CD14-positive monocyte (primary cell): ENCODE measurements at regions not wholly inside any gene's neighbourhood (a gene's known extent, or its start where the extent isn't known, plus 50 kb on each side); places are given as distances from the start of the nearest gene placed in this dataset.

ENCODE experiments used
- DNase-seq, 3 donors: peaks; one replicate each; pipeline ENCODE4 v3.0.0-alpha.2; 2011 to 2022
- H2AFZ ChIP-seq: 2 replicates; pipeline ENCODE4 v1.6.0; 2012; ENCODE audit warnings: mild to moderate bottlenecking, low read depth, low read length, inconsistent platforms; ENCODE audit not compliant: insufficient read depth, poor library complexity, severe bottlenecking
- H3K27ac ChIP-seq, 2 donors: 1 replicate in 1 of 2; 2 replicates in 1 of 2; pipeline ENCODE4 v1.5.1; 2012 to 2013; ENCODE audit warnings: low read length in 2 of 2, control low read depth in 1 of 2, inconsistent platforms in 1 of 2, low read depth in 1 of 2, mild to moderate bottlenecking in 1 of 2
- H3K27me3 ChIP-seq, 2 donors: one replicate each; pipeline versions ENCODE4 v1.6.0 to v1.6.1; 2011 to 2013; ENCODE audit warnings: low read length in 2 of 2; ENCODE audit not compliant: control insufficient read depth in 2 of 2, insufficient read depth in 2 of 2
- H3K36me3 ChIP-seq, 2 donors: replicated peaks in 1 of 2; 1 replicate in 1 of 2; 2 replicates in 1 of 2; pipeline versions ENCODE4 v1.5.1 to v1.6.1; 2012 to 2013; ENCODE audit warnings: low read length in 2 of 2, control low read depth in 1 of 2, inconsistent platforms in 1 of 2, mild to moderate bottlenecking in 1 of 2; ENCODE audit not compliant: insufficient read depth in 2 of 2, control insufficient read depth in 1 of 2
- H3K4me1 ChIP-seq, 2 donors: 1 replicate in 1 of 2; 2 replicates in 1 of 2; pipeline versions ENCODE4 v1.5.1 to v1.6.1; 2012 to 2013; ENCODE audit warnings: low read length in 2 of 2, control low read depth in 1 of 2, inconsistent platforms in 1 of 2, mild to moderate bottlenecking in 1 of 2, moderate library complexity in 1 of 2; ENCODE audit not compliant: insufficient read depth in 2 of 2, control insufficient read depth in 1 of 2
- H3K4me2 ChIP-seq: replicated peaks from 2 replicates; pipeline ENCODE3; 2012; ENCODE audit warnings: low read length, moderate library complexity, mild to moderate bottlenecking; ENCODE audit not compliant: poor library complexity, severe bottlenecking; ENCODE audit errors: extremely low read depth
- H3K4me3 ChIP-seq, 3 experiments: fragments of 200-600 bp in 1 of 3; sonication (generic) in 1 of 3; replicated peaks in 1 of 3; 1 replicate in 2 of 3; 2 replicates in 1 of 3; pipeline ENCODE4 v1.5.1; 2011 to 2013; ENCODE audit warnings: low read length in 3 of 3, mild to moderate bottlenecking in 3 of 3, control low read depth in 2 of 3, low read depth in 2 of 3, inconsistent platforms in 1 of 3, moderate library complexity in 1 of 3
- H3K79me2 ChIP-seq: 2 replicates; pipeline ENCODE4 v1.6.0; 2012; ENCODE audit warnings: mild to moderate bottlenecking, control low read depth, inconsistent platforms, low read length, moderate library complexity; ENCODE audit not compliant: insufficient read depth
- H3K9ac ChIP-seq: 2 replicates; pipeline ENCODE4 v1.6.0; 2017; ENCODE audit warnings: low read length, mild to moderate bottlenecking; ENCODE audit not compliant: insufficient read depth, poor library complexity, severe bottlenecking
- H3K9me3 ChIP-seq, 2 donors: replicated peaks in 1 of 2; 1 replicate in 1 of 2; 2 replicates in 1 of 2; pipeline versions ENCODE4 v1.5.1 to v1.6.1; 2012 to 2013; ENCODE audit warnings: low read length in 2 of 2, control low read depth in 1 of 2; ENCODE audit not compliant: control insufficient read depth in 1 of 2, insufficient read depth in 1 of 2
- H4K20me1 ChIP-seq: 2 replicates; pipeline ENCODE4 v1.6.0; 2012; ENCODE audit warnings: mild to moderate bottlenecking, low read length, control low read depth, moderate library complexity; ENCODE audit not compliant: insufficient read depth
- H3K27ac Mint-ChIP-seq, 7 donors: one replicate each; pipeline ENCODE4 v1.8.0; 2020; ENCODE audit warnings: mild to moderate bottlenecking in 7 of 7, mixed read lengths in 7 of 7, moderate library complexity in 6 of 7, inconsistent platforms in 2 of 7
- H3K27me3 Mint-ChIP-seq, 3 donors: one replicate each; pipeline ENCODE4 v1.8.0; 2021 to 2022; ENCODE audit warnings: low read depth in 3 of 3, mild to moderate bottlenecking in 3 of 3, mixed read lengths in 3 of 3, moderate library complexity in 3 of 3, inconsistent platforms in 1 of 3
- H3K36me3 Mint-ChIP-seq, 2 donors: one replicate each; pipeline ENCODE4 v1.8.0; 2020; ENCODE audit warnings: mixed read lengths in 2 of 2, inconsistent platforms in 1 of 2, mild to moderate bottlenecking in 1 of 2
- H3K4me1 Mint-ChIP-seq: one replicate; pipeline ENCODE4 v1.8.0; 2020; ENCODE audit warnings: mild to moderate bottlenecking, mixed read lengths
- H3K4me3 Mint-ChIP-seq, 2 donors: one replicate each; pipeline ENCODE4 v1.8.0; 2020; ENCODE audit warnings: mild to moderate bottlenecking in 2 of 2, mixed read lengths in 2 of 2, moderate library complexity in 1 of 2
- H3K9me3 Mint-ChIP-seq, 7 donors: one replicate each; pipeline ENCODE4 v1.8.0; 2020 to 2022; ENCODE audit warnings: mixed read lengths in 7 of 7, mild to moderate bottlenecking in 6 of 7, moderate library complexity in 6 of 7, inconsistent platforms in 2 of 7
- WGBS: methylation state at CpG from one replicate; pipeline ENCODE4 v1.1.5; 2013; ENCODE audit warnings: missing lambda C conversion rate; ENCODE audit not compliant: insufficient coverage; 5-methylcytosine and 5-hydroxymethylcytosine counted together
- intact Hi-C, 2 donors: fragments of 100-400 bp; cut with micrococcal nuclease; formaldehyde crosslinking; loops; one replicate each; pipeline versions ENCODE4 v1.15.0 to v1.15.1; 2023
- TF ChIP-seq, protein P1 (sequence below): fragments of 200-600 bp; IDR thresholded peaks from one replicate; pipeline ENCODE4 v1.8.0; 2022; ENCODE audit warnings: antibody characterized with exemption, mild to moderate bottlenecking

GRCh38 chr13:85148009-85148408 lies 651.2 kb downstream of the SLITRK6 start:
- Mint-ChIP-seq H3K9me3 (peaks cover 0 to 11% (median 3%) of the 10 kb centered on the region in 7 donors), H3K4me1 (no peaks in the 10 kb centered on the region), H3K27ac (no peak overlapping the region), H3K36me3 (no peaks in the 10 kb centered on the region), H3K27me3 (peaks cover 0 to 1% (median 1%) of the 10 kb centered on the region in 3 donors), H3K4me3 (no peak overlapping the region)
- H2AFZ ChIP-seq = no peak overlapping the region
- intact Hi-C loops = no loop called here
- H3K9ac ChIP-seq = no peak overlapping the region
- no peak overlapping the region for H3K4me3 ChIP-seq
- no peaks in the 10 kb centered on the region for H3K27me3 ChIP-seq
- no peak overlapping the region for H3K27ac ChIP-seq
- H3K9me3 ChIP-seq = peaks cover 0 to 6% of the 10 kb centered on the region in 2 donors
- H3K4me2 ChIP-seq = no peak overlapping the region
- no peaks in the 10 kb centered on the region for H3K4me1 ChIP-seq
- no peaks in the 10 kb centered on the region for H3K36me3 ChIP-seq
- 77% methylated on average over 2 of the region's 4 CpGs for WGBS
- no peaks in the 10 kb centered on the region for H4K20me1 ChIP-seq
- H3K79me2 ChIP-seq = no peaks in the 10 kb centered on the region
- DNase-seq = no peak
- TF ChIP-seq, protein P1, sequence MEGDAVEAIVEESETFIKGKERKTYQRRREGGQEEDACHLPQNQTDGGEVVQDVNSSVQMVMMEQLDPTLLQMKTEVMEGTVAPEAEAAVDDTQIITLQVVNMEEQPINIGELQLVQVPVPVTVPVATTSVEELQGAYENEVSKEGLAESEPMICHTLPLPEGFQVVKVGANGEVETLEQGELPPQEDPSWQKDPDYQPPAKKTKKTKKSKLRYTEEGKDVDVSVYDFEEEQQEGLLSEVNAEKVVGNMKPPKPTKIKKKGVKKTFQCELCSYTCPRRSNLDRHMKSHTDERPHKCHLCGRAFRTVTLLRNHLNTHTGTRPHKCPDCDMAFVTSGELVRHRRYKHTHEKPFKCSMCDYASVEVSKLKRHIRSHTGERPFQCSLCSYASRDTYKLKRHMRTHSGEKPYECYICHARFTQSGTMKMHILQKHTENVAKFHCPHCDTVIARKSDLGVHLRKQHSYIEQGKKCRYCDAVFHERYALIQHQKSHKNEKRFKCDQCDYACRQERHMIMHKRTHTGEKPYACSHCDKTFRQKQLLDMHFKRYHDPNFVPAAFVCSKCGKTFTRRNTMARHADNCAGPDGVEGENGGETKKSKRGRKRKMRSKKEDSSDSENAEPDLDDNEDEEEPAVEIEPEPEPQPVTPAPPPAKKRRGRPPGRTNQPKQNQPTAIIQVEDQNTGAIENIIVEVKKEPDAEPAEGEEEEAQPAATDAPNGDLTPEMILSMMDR = no peak

DNA sequence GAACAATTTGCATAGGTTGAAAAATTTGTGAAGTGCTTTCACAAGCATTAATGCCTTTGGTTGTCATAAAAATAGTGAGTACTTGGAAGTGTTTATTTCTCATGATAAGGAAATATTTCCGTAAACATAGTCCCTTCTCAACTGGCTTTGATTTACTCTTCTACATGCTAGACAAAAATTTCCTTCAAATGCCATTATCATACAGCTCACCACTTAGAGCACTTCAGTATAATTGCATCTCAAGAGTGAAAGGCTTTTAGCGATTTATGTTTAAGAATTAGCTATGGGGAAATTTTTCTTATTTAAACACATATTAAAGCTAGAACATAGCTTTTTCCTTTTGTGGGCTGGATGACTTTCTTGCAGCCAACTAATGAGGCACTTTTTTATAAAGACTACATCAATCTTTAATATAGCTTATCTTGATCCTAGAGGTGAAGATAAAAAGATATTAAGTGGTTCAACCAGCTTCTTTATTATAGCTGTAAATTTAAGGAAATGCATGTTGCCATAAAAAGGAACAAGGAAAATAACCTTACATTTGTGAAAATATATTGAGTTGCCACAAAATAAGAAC lies 656.8 kb downstream of the SLITRK6 start:
- no peak overlapping the region for H3K4me2 ChIP-seq
- no peak overlapping the region for H2AFZ ChIP-seq
- DNase-seq = no peak
- WGBS = no CpG with 5 or more reads among the region's 2 CpGs
- TF ChIP-seq, protein P1 = no peak
- H3K9ac ChIP-seq = no peak overlapping the region
- H3K36me3 ChIP-seq = no peaks in the 10 kb centered on the region
- no peaks in the 10 kb centered on the region for H4K20me1 ChIP-seq
- no peaks in the 10 kb centered on the region for H3K4me1 ChIP-seq
- no peaks in the 10 kb centered on the region for H3K4me1 Mint-ChIP-seq
- no peak overlapping the region for H3K4me3 Mint-ChIP-seq
- H3K27me3 Mint-ChIP-seq = no peaks in the 10 kb centered on the region
- no peaks in the 10 kb centered on the region for H3K36me3 Mint-ChIP-seq
- no peak overlapping the region for H3K27ac Mint-ChIP-seq
- intact Hi-C loops = no loop called here
- H3K9me3 ChIP-seq = peaks cover 0 to 5% of the 10 kb centered on the region in 2 donors
- H3K27ac ChIP-seq = no peak overlapping the region
- peaks cover 0 to 6% (median 2%) of the 10 kb centered on the region in 7 donors for H3K9me3 Mint-ChIP-seq
- H3K27me3 ChIP-seq = no peaks in the 10 kb centered on the region
- no peaks in the 10 kb centered on the region for H3K79me2 ChIP-seq
- no peak overlapping the region for H3K4me3 ChIP-seq
